PC-3 (cell line): ENCODE measurements at regions not wholly inside any gene's neighbourhood (a gene's known extent, or its start where the extent isn't known, plus 50 kb on each side); places are given as distances from the start of the nearest gene placed in this dataset.

Experiments used
- EZH2 ChIP-seq: fragments of 300-600 bp; sonication (generic); IDR thresholded peaks from one replicate; pipeline ENCODE4 v1.6.1; 2017; ENCODE audit warnings: antibody characterized with exemption, mild to moderate bottlenecking, low read length; ENCODE audit not compliant: unreplicated experiment
- EZH2phosphoT487 ChIP-seq: fragments of 300-600 bp; sonication (generic); IDR thresholded peaks from 2 replicates; pipeline ENCODE4 v1.6.1; 2018; ENCODE audit warnings: mild to moderate bottlenecking, antibody characterized with exemption, low read length, borderline replicate concordance
- TF ChIP-seq, protein P1 (sequence below): fragments of 300-600 bp; sonication (generic); conservative IDR thresholded peaks from 2 replicates; pipeline ENCODE4 v1.5.1; 2017; ENCODE audit warnings: antibody characterized with exemption, low read depth, mild to moderate bottlenecking, low read length

DNA sequence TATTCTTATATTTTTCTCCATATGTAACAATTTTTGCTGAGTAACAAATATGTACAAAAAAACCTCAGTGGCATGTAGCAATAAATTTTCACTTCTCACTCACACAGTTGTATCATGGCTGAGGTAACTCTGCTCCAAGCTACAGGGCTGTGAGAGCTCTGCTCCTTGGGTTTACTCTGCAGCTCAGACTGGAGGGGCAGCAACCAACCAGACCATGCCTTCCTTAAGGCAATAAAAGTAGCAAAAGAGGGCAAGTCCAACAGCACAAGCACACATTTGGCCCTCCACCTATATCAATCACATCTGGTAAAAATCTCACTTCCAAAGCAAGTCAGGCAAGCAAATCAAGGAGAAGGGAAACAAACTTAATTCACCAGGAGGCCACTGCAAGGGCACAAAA is 102.9 kb downstream of the CRPPA start:
- TF ChIP-seq, protein P1, sequence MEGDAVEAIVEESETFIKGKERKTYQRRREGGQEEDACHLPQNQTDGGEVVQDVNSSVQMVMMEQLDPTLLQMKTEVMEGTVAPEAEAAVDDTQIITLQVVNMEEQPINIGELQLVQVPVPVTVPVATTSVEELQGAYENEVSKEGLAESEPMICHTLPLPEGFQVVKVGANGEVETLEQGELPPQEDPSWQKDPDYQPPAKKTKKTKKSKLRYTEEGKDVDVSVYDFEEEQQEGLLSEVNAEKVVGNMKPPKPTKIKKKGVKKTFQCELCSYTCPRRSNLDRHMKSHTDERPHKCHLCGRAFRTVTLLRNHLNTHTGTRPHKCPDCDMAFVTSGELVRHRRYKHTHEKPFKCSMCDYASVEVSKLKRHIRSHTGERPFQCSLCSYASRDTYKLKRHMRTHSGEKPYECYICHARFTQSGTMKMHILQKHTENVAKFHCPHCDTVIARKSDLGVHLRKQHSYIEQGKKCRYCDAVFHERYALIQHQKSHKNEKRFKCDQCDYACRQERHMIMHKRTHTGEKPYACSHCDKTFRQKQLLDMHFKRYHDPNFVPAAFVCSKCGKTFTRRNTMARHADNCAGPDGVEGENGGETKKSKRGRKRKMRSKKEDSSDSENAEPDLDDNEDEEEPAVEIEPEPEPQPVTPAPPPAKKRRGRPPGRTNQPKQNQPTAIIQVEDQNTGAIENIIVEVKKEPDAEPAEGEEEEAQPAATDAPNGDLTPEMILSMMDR = no peak
- TF ChIP-seq EZH2 = no peak
- no peak for TF ChIP-seq EZH2phosphoT487
